HG03439 (cell line): ENCODE measurements at regions not wholly inside any gene's neighbourhood (a gene's known extent, or its start where the extent isn't known, plus 50 kb on each side); places are given as distances from the start of the nearest gene placed in this dataset.

Experiments
- ATAC-seq: cut with Tn5 transposase; IDR thresholded peaks from one replicate; pipeline ENCODE4 v1.9.1; 2021; ENCODE audit warnings: mild to moderate bottlenecking, moderate library complexity; ENCODE audit not compliant: unreplicated experiment

DNA sequence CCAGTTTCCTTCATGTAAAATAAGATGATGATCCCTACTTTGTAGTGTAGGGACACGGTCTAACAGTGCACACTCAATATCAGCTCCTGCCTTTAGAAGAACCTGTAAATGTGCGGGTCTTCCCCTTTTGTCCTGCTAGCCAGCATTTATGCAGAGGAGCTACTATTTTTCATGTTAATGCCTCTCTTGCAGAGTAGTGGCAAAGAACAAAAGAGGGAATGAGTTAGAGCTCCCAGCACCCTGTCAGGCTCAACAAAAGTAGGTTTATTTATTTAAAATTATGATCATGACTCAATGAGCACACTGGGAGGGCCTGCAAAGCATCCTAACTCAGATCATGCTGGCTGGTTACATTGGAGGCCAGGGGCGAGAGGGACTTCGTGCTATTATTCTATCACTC, 414.5 kb upstream of the COBL start:
- no peak for ATAC-seq

DNA sequence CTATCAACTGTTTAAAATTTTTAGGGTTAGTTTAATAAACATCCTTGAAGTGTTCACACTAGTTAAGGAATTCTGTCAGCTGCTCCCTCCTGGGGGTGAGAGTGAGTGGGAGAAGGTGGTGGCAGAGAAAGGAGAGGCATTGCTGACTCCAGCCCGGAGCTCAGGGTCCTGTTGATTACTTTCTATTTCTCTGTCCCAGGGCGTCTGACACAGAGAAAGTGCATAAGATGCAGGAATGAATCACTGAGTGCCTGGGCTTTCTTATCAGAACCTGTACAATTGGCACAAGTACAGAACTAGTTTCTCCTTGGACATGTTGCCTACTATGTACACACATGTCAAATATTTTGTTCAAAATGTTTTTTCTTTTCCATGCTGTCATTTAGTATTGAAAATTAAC, 410.8 kb upstream of the COBL start:
- ATAC-seq: no peak

DNA sequence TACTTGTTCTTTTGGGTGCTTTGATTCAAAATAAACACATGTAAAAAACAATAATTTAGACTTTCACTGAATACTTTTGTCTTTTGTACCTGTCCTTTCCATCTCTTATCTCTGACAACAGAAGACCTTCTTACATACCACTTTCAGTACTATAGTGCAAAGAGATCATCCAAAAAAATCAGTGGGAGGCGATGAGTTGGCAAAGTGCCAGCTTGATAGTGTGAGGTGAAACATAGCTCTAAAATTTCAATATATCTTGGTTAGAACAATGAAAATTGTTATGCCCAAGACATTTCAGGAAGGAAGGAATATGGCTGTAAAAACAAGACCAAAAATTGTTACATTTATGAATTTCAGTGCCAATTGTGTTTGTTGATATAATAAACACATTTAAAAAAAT, 390.2 kb upstream of the COBL start:
- ATAC-seq: no peak

DNA sequence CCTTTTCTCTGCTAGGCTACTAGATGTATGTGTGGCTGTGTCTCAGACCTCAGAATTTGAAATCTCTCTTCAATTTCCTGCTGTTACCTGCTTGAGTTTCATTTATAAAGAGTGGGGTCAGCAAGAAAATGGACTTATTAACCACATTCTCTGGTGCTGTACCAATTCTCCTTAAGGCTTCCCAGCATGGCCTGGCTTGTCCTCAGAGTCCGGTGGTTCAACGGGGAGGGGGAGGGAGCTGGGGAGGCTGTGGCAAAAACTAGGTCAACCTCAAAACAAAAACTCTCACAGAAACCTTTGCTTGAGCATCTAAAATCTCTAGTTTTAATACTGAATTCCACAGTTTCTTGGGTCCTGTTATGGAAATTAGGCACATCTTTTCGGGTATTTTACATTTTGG, 389.1 kb upstream of the COBL start:
- ATAC-seq: no peak

DNA sequence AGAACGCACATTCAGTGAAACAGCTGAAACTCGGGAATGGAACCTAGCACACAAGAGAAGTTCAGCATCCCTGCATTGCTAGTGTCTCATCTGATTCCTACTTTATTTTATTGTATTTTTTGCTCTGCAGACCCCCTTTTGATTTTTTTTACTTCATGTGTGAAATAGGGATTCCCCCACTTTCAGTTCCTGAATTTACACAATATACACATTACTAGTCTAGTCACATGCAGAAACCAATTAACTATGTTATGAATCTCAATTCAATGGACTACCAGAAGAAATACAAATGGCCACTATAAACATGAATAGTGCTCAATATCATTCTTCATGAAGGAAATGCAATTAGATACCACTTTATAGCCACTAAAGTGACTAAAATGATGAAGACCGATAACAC, 386.1 kb upstream of the COBL start:
- ATAC-seq: no peak

DNA sequence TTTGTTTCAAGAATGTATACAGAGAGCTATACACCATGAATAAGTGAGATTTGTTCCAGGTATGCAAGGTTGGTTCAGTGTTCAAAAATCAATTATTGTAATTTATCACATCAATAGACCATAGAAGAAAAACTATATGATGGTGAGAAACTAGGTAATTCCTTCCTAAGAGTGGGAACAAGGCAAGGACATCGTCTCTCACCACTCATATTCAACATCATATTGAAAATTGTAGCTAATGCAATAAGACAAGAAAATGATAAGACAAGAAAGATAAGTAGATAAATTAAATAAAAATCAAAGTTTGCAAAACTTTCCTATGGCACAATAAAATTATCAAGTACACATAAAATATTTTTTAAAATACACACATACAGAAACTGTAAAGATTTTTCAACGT, 385.3 kb upstream of the COBL start:
- ATAC-seq: no peak

DNA sequence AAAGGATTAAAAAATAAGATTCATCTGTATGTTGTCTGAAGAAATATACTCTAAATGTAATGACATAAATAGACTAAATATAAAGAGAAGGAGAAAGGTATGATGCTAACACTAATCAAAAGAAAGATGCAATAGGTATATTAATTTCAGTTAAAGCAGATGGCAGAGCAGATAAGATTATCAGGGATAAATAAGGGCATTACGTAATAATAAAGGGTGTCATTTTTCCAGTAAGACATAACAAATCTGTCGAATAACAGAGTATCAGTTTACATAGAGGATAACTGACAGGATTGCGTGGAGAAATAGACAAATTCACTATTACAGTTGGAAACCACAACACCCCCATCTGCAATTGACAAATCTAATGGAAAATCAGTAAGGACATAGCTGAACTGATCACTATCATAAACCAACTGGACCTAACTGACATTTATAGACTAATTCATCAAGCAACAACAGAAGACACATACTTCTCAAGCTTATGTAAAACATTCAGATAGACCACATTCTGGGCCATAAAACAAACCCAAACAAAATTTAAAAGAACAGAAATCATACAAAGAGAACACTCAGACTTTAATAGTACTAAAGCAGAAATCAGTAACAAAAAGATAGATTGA, 384.1 kb upstream of the COBL start:
- ATAC-seq: no peak

DNA sequence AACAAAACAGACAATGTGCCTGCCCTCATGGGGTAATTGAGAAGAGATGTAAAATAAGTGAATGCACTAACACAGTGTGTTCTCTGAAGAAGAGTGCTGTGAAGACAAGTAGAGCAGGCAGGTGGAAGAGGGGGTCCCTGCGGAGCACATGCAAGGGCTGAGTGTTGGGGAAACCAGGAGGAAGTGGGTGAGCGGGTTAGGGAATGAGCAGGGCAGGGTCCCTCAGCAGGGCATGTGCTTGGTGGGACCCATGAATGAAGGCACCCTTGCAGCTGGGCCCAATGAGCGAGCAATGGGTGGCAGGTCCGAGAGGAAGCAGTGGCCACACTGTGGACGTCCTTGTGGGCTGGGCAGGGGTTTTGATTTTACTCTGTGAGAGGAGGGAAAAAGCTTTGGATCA, 376.6 kb upstream of the COBL start:
- no peak for ATAC-seq

DNA sequence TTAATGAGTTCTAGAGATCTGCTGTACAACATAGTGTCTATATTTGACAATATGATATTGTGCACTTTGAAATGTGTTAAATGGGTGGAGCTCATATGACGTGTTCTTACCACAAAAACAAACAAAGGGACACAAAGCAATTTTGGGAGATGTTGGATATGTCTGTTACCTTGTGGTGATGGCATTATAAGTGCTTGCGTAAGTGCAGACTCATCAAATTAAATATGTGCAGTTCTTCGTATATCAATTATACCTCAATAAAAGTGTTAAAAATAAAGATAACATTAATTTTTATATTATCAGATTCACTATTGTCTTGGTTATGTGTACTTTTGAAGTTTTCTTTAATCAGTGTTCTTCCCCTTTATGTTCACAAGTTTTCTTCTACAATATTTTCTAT, 372.9 kb upstream of the COBL start:
- no peak for ATAC-seq

DNA sequence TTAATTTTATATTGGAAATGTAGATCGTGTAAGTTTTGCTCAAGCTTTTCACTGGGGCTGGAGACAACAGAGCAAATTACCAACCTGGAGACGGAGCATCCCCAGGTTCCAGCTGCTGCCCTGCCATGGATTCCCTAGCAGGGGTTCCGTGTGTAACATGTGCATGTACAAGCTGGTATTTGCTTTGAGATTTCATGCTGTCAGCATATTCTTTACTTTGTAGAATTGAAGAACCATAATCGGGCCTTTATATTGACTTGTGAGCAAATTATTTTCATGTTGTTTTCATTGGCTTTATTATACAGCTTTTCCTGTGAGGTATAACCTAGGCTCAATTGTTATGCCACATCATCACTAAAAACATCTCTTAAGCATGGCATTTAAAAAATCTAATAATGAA, 369.2 kb upstream of the COBL start:
- ATAC-seq: no peak

DNA sequence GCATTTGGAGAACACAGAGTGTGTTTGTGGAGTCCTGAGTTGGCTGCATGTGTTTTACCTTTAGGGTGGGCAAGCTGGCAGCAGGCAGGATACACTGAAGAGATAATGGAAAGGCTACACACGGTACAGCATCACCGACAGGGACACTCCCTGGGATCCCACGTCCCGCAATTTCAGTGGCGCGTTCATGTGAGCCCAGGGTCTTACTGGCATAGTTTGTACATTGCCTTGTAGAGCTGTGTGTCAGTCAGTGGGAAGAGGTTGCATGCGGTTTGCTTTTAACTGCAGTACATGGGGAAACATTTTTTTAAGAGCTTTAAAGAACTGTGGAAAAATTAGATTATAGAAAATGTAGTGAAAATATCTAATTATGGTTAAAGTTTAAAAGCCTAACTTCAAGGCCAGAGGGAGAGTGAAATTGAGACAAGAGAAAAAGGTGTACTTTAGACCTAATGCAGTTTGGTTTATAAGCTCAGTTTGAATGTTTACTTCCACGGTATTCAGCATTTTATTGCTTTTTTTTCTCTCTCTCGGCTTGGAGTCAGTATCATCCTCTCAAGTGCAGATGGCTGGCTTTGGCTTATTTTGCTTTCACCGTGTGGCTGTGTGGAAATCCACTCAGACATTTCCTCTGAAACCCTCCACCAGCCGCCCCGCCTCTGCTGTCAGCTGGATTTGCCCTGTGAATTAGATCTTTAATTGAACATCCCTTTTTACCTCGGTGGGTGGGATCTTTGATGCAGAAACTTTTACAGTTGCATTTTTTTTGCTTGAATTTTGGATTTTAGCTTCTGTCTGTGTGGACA, 364.2 kb upstream of the COBL start:
- ATAC-seq: no peak

DNA sequence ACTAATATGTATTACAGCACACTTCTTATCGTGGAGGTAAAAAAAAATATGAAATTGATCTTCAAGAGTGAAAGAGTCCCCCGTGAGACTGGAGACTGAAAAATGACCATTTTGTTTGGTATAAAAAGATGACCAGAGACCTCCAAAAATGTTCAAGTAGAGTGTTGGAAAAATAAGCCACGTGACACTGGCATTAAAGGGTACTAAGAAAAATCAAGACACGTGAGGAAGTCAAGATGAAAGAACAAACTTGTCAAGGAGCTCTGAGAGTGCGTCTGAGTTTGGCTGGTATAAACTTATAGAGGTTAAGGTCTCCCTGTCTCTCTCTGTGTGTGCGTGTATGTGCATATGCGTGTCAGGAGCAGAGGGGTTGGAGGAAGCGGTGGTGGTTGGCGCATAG, 362.7 kb upstream of the COBL start:
- no peak for ATAC-seq

DNA sequence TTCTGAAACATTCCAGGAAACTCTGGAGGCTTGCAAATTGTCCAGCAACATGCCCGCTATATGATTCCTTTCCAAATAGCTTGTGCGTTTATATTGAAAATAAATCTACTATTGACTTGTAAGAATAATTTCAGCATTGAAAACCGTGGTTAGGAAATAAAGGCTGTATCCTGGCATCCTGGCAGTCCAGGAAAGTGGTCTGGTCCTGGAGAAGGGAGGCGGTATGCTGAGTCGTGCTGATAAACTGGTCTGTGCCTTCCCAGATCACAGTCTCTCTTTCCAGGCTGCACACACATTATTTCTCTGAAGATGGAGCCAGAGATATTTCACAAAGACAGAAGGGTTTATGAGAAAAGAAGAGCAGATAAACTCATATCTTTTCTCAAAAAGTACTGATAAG, 350.1 kb upstream of the COBL start:
- no peak for ATAC-seq

DNA sequence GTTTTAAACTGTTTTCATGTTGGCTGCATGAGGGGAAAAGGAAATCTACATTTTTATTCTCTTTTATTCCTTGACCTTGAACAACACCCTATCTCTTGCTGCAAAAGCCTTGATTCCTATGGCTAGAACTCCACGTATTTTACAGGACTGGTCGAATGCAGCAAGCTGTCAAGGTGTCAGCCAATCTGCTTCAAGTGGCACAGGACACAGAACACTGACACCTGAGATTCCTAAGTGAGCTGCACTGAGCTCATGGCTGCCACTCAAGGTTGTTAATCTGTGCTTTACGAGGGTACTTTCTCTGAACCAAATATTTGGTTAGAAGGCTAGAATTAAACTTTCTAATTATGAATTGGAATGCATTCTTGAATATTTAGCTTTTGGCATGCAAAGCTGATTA, 349.7 kb upstream of the COBL start:
- no peak for ATAC-seq

DNA sequence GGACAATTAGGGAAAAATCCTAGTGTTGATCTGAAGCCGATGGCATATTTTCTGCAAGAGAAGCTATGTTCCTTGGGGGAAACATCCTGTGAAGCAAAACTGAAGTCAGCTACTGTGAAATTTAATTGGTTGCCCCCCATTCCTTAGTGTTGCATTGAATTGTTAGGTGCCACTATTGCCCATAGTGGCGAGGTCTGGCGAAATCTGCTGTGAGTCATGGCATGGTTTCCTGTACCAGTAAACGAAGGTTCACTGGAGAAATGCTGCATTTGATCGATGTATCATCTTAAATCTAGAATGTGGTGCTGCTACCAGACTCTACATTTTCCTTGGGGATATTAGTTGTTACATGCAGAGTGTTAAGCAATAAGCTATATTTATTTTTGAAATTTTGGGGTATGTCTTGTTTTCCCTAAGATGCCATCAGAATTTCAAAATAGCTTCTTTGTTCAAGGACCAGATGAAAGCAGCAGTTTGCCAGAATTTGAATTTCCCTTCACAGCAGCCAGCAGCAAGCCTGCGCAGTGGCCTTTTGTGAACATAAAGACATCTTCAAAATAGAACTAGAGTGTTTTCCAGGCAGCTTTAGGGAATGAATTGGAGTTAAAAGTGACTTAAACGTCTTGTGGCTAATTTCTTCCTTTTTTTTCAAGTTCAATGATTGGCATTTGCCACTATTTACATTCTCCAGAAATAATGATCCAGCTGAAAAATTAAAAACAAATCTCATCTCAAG, 348.6 kb upstream of the COBL start:
- ATAC-seq: no peak

DNA sequence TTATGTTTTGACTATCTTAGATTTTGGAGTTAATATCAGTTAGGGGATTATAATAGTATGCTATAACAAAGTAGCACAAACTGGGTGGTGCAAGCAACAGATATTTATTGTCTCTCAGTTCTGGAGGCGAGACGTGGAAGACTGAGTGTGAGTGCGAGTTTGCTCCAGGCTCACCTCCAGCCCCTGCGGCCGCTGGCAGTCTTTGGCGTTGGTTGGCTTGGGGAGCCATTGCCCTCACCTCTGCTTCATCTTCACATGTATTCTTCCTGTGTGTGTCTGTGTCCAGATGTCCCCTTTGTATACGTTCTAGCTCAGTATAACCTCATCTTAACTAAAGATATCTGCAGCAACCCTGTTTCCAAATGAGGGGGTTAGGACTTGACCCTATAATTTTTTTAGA, 343.9 kb upstream of the COBL start:
- ATAC-seq: no peak

DNA sequence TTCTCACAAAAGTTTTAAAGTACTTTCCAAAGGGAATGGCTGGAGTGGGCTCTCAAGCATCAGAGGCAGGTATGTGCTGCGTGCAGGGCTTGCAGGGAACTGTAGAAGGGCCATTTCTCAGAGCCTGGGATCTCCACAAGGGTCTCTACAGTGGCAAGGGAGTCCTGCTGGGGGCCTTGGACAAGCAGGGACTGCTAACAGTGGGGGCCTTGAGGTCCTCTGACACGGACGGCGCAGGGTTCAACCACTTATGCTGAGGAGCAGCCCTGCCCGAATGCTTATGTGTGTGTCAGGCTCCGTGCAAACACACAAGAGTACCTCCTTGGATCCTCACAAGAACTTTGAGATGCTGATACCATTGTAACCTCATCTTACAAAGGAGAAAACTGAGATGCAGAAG, 342.1 kb upstream of the COBL start:
- no peak for ATAC-seq

DNA sequence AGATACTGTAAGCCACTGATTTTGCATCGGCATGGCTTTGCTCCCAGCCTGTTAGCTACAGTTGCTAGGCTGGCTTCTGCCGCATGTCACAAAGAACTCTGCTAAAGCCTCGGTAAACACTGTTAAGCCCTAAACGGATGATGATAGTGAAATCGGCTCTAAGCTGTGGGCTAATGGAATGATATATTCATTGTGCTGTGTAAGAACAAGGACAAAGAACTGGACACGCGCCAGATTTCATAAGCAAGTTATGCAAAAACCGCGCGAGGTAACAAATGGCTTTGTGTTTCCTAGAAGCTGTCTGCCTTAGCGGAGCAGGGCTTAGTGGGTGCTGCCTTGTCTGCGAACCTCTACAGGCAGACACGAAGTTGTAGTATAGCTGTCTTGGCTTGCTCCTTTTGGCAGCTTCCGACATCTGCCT, 331.3 kb upstream of the COBL start:
- ATAC-seq: no peak

DNA sequence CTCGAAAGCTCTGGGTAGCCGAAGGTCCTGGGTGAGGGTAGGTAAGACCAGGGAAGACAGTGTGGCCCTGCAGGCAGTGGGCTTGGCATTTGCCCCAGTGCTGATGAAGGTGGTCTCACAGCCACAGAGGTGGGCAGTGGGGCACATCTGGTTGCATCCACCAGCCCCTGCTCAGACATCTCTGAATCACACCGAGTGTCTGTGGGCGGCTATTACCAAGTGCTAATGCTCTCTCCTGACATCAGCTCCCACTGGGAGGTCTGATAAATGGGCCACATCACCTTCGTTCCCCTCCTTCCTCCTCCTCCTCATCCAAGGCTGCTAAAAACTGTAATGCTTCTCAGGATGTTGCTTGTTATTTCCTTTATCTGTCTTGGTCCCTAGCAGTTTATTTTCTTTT, 330.9 kb upstream of the COBL start:
- no peak for ATAC-seq

DNA sequence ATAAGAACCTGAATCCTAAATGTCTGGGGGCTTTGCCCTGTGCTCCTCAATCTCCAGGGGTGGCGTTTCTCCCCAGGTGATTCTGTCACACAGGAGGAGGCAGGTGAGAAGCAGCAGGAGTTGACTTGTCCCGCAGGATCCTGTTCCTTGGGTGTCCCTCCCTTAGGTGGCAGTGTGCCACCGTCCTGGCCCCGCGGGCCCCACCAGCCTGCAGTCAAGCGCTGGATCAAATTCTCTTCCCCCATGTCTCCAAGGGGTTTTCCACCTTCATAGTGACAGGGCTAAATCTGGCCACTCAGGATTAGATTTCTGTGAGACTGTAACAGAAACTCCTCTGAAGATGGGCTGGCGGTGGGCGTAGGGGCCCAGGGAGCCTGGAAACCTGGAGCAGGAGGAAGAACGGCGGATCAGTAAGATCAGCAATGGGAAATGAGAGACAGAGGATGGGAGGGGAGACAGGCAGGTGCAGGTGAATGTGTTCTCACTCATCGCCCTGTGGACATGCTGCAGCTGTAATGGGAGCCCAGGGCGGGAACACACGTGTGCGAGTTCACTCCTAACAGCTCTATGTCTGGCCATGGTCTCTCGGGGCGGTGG, 329.2 kb upstream of the COBL start:
- no peak for ATAC-seq

DNA sequence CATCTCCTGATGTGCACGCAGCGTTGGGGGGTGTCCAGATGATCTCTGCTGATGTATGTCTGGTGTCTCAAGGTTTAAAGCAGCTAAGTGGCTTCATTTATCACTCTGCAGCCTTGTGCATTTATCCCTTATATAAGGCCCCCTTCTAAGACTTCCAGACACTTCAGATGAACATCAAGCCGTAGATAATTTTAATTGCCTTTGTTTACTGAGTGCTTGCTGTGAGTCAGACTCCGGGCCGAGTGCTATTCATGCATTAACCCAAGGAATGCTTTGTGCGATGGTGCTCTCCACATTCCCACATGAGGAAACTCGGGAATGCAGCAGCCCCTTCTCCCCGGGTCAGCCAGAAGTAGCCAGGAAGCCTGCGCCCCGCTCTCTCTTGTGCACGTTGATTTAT, 328.6 kb upstream of the COBL start:
- no peak for ATAC-seq

DNA sequence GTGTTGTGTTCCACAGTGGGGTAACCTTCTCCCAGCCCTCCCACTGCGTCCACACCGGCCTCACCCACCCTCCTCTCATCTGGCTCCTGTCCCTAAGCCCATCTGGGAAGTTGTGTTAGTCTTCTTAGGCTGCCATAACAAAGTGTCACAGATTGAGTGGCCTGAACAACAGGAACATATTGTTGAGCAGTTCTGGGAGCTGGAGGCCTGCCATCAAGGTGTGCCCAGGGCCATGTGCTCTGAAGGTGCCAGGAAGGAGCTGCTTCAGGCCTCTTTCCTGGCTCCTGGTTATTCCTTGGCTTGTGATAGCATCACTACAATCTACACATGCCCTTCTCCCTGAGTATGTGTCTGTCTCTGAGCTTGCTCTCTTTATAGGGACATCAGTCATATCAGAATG, 327.6 kb upstream of the COBL start:
- no peak for ATAC-seq
